HCT116 (cell line): ENCODE measurements at regions not wholly inside any gene's neighbourhood (a gene's known extent, or its start where the extent isn't known, plus 50 kb on each side); places are given as distances from the start of the nearest gene placed in this dataset.

Experiments
- ATAC-seq: fragments of 200-7000 bp; cut with Tn5 transposase; 2 replicates; pipeline ENCODE4 v1.9.1; 2020; ENCODE audit warnings: mild to moderate bottlenecking, moderate library complexity
- BruUV-seq: library from RNA; stranded (reverse); fragments of 400-500 nt; replicated peaks from 2 replicates; lab custom pipeline; 2021; lab: Mats Ljungman, UMichigan
- CTCF ChIA-PET: fragments of 300-600 bp; sonication (Branson Sonifier 250); formaldehyde crosslinking; loops from one replicate; lab custom pipeline; 2021; ENCODE audit warnings: antibody characterized with exemption; lab: Charles Lee
- POLR2A ChIA-PET: fragments of 300-600, 350-600 bp; sonication (Branson Sonifier 250); formaldehyde crosslinking; loops from one replicate; lab custom pipeline; 2021; ENCODE audit warnings: antibody characterized with exemption; lab: Charles Lee
- RAD21 ChIA-PET, 2 experiments: fragments of 300-600 bp; sonication (Branson Sonifier 250); formaldehyde crosslinking; loops; one replicate each; lab custom pipeline; 2023; ENCODE audit warnings: low total read pairs in 2 of 2; ENCODE audit not compliant: uncharacterized antibody in 2 of 2, unreplicated experiment in 2 of 2, low non-redundant PET in 1 of 2; lab: Charles Lee
- DNase-seq: peaks from one replicate; pipeline ENCODE4 v3.0.0-alpha.2; 2010; ENCODE audit warnings: low read depth, low spot score
- H2AFZ ChIP-seq: fragments of 200-600 bp; shearing (Covaris generic), sonication (generic); 2 replicates; pipeline ENCODE4 v1.6.1; 2017; ENCODE audit warnings: low read depth, mixed run types, mixed read lengths, antibody characterized with exemption, low read length; ENCODE audit not compliant: poor library complexity, severe bottlenecking
- H3K27ac ChIP-seq: 2 replicates; pipeline ENCODE4 v1.5.1; 2012; ENCODE audit warnings: low read depth, low read length
- H3K27me3 ChIP-seq: fragments of 200-600 bp; sonication (generic); 2 replicates; pipeline ENCODE4 v1.6.1; 2016; ENCODE audit warnings: mixed run types, low read length, mixed read lengths; ENCODE audit not compliant: insufficient read depth
- H3K36me3 ChIP-seq, 2 experiments: fragments of 200-500 bp in 1 of 2; fragments of 200-600 bp in 1 of 2; sonication (Bioruptor generic) in 1 of 2; sonication (generic) in 1 of 2; 2 replicates each; pipeline versions ENCODE4 v1.5.1 to v1.6.1; 2014 to 2016; ENCODE audit warnings: low read length in 2 of 2, inconsistent platforms in 1 of 2, mixed read lengths in 1 of 2, mixed run types in 1 of 2; ENCODE audit not compliant: insufficient read depth in 2 of 2, control insufficient read depth in 1 of 2
- H3K4me1 ChIP-seq, 2 experiments: fragments of 200-600 bp in 1 of 2; sonication (generic) in 1 of 2; 2 replicates each; pipeline versions ENCODE4 v1.5.1 to v1.6.1; 2012 to 2017; ENCODE audit warnings: low read length in 2 of 2, inconsistent platforms in 1 of 2, mild to moderate bottlenecking in 1 of 2, mixed read lengths in 1 of 2, mixed run types in 1 of 2, moderate library complexity in 1 of 2; ENCODE audit not compliant: insufficient read depth in 2 of 2, control insufficient read depth in 1 of 2
- H3K4me2 ChIP-seq: fragments of 200-600 bp; sonication (generic); 2 replicates; pipeline ENCODE4 v1.6.1; 2017; ENCODE audit warnings: mixed run types, low read length, mixed read lengths
- H3K4me3 ChIP-seq, 2 experiments: fragments of 200-600 bp in 1 of 2; sonication (generic) in 1 of 2; replicated peaks in 1 of 2; 2 replicates each; pipeline ENCODE4 v1.5.1; 2011 to 2016; ENCODE audit warnings: low read length in 2 of 2, control low read depth in 1 of 2, low read depth in 1 of 2, mild to moderate bottlenecking in 1 of 2, mixed read lengths in 1 of 2, mixed run types in 1 of 2
- H3K79me2 ChIP-seq: fragments of 200-600 bp; sonication (generic); 2 replicates; pipeline ENCODE4 v1.6.1; 2017; ENCODE audit warnings: mild to moderate bottlenecking, mixed run types, low read length, moderate library complexity, mixed read lengths; ENCODE audit not compliant: insufficient read depth
- H3K9ac ChIP-seq: fragments of 200-600 bp; sonication (generic); 2 replicates; pipeline ENCODE4 v1.6.1; 2016; ENCODE audit warnings: low read length, mixed read lengths
- H3K9me2 ChIP-seq: fragments of 200-600 bp; sonication (generic), shearing (Covaris generic); 2 replicates; pipeline ENCODE4 v1.6.1; 2017; ENCODE audit warnings: mixed run types, mild to moderate bottlenecking, moderate library complexity; ENCODE audit not compliant: insufficient read depth
- H3K9me3 ChIP-seq, 2 experiments: fragments of 200-500 bp in 1 of 2; fragments of 200-600 bp in 1 of 2; sonication (Bioruptor generic) in 1 of 2; sonication (generic) in 1 of 2; 2 replicates each; pipeline ENCODE4 v1.6.1; 2014 to 2017; ENCODE audit warnings: low read length in 2 of 2, mixed read lengths in 2 of 2, inconsistent platforms in 1 of 2, low read depth in 1 of 2, mild to moderate bottlenecking in 1 of 2, mixed run types in 1 of 2, moderate library complexity in 1 of 2; ENCODE audit not compliant: control insufficient read depth in 1 of 2, insufficient read depth in 1 of 2
- H4K20me1 ChIP-seq: fragments of 200-600 bp; sonication (generic), shearing (Covaris generic); 2 replicates; pipeline ENCODE4 v1.6.1; 2017; ENCODE audit warnings: mixed run types, mild to moderate bottlenecking, moderate library complexity; ENCODE audit not compliant: insufficient read depth
- ATF3 ChIP-seq: IDR thresholded peaks from 2 replicates; pipeline ENCODE4 v1.6.1; 2012
- CBX3 ChIP-seq: IDR thresholded peaks from 2 replicates; pipeline ENCODE4 v1.6.1; 2012; ENCODE audit warnings: low read depth
- CEBPB ChIP-seq: IDR thresholded peaks from 2 replicates; pipeline ENCODE4 v1.6.1; 2012; ENCODE audit warnings: low read depth
- CTCF ChIP-seq, 3 experiments: fragments of 200-600 bp in 1 of 3; sonication (generic) in 1 of 3; IDR thresholded peaks in 2 of 3; conservative IDR thresholded peaks in 1 of 3; 2 replicates each; pipeline ENCODE4 v1.5.1; 2012 to 2017; ENCODE audit warnings: low read depth in 2 of 3, low read length in 2 of 3, antibody characterized with exemption in 1 of 3, borderline replicate concordance in 1 of 3, control low read depth in 1 of 3, mild to moderate bottlenecking in 1 of 3, mixed read lengths in 1 of 3, mixed run types in 1 of 3, moderate library complexity in 1 of 3; ENCODE audit not compliant: insufficient read depth in 1 of 3
- EGR1 ChIP-seq: IDR thresholded peaks from 2 replicates; pipeline ENCODE4 v1.6.1; 2012; ENCODE audit warnings: low read depth
- ELF1 ChIP-seq: IDR thresholded peaks from 2 replicates; pipeline ENCODE4 v1.6.1; 2012; ENCODE audit warnings: low read depth, borderline replicate concordance
- EZH2phosphoT487 ChIP-seq: fragments of 200-600 bp; IDR thresholded peaks from 2 replicates; pipeline ENCODE4 v1.6.1; 2018; ENCODE audit warnings: antibody characterized with exemption, borderline replicate concordance
- FOSL1 ChIP-seq: IDR thresholded peaks from 2 replicates; pipeline ENCODE4 v1.6.1; 2012; ENCODE audit warnings: low read depth
- JUND ChIP-seq: IDR thresholded peaks from 2 replicates; pipeline ENCODE4 v1.6.1; 2012
- MAX ChIP-seq: IDR thresholded peaks from 2 replicates; pipeline ENCODE4 v1.6.1; 2012
- RAD21 ChIP-seq: IDR thresholded peaks from 2 replicates; pipeline ENCODE4 v1.6.1; 2012; ENCODE audit warnings: low read depth, mild to moderate bottlenecking
- REST ChIP-seq: IDR thresholded peaks from 2 replicates; pipeline ENCODE4 v1.6.1; 2012; ENCODE audit warnings: low read depth
- SIN3A ChIP-seq: IDR thresholded peaks from 2 replicates; pipeline ENCODE4 v1.6.1; 2012; ENCODE audit warnings: low read depth
- SP1 ChIP-seq: IDR thresholded peaks from 2 replicates; pipeline ENCODE4 v1.6.1; 2012; ENCODE audit warnings: low read depth
- SRF ChIP-seq: IDR thresholded peaks from 2 replicates; pipeline ENCODE4 v1.6.1; 2012; ENCODE audit warnings: low read depth
- TCF7L2 ChIP-seq: IDR thresholded peaks from 2 replicates; pipeline ENCODE4 v1.7.0; 2011; ENCODE audit warnings: borderline replicate concordance, inconsistent platforms; ENCODE audit not compliant: insufficient read depth, insufficient read length; ENCODE audit errors: extremely low read depth
- YY1 ChIP-seq: IDR thresholded peaks from 2 replicates; pipeline ENCODE4 v1.6.1; 2011; ENCODE audit warnings: low read length, low read depth, moderate library complexity, mild to moderate bottlenecking; ENCODE audit not compliant: insufficient replicate concordance; ENCODE audit errors: extremely low read depth
- ZFX ChIP-seq: fragments of 450-650 bp; IDR thresholded peaks from 2 replicates; pipeline ENCODE4 v1.6.1; 2017
- ZNF274 ChIP-seq: fragments of 200-500 bp; sonication (Bioruptor generic); IDR thresholded peaks from 2 replicates; pipeline ENCODE4 v1.6.1; 2014; ENCODE audit warnings: mild to moderate bottlenecking, low read depth, low read length, inconsistent platforms
- intact Hi-C: fragments of 100-400 bp; cut with micrococcal nuclease; formaldehyde crosslinking; loops from 2 replicates; pipeline ENCODE4 v1.10.0; 2022

- TF ChIP-seq ZNF274 = no peak
- no peak for TF ChIP-seq EZH2phosphoT487
- no peak for TF ChIP-seq SIN3A
- no peak for TF ChIP-seq MAX
- no peak for TF ChIP-seq CTCF (IDR thresholded peaks at IDR 0.05 in 2 of 3, conservative IDR thresholded peaks at IDR 0.05 in 1 of 3; ENCODE audit: borderline replicate concordance in 1 of 3, insufficient read depth in 1 of 3, low read depth in 2 of 3, low read length in 2 of 3)
- no peak for TF ChIP-seq SRF
- no peak for TF ChIP-seq TCF7L2
Measured at GRCh38 chr3:18057471-18058091, 315.1 kb upstream of the TBC1D5 start (continued).

- H3K9me3 ChIP-seq = no peaks in the 10 kb centered on the region
- no peaks in the 10 kb centered on the region for H3K36me3 ChIP-seq
- no peak overlapping the region for H3K9ac ChIP-seq
- RAD21 ChIA-PET = no interaction called here
- ATAC-seq (no peak), DNase-seq (no peak)
- no peaks in the 10 kb centered on the region for H3K4me1 ChIP-seq
- POLR2A ChIA-PET = no interaction called here
- CTCF ChIA-PET = no interaction called here
- no peaks in the 10 kb centered on the region for H3K79me2 ChIP-seq
- no TSS peak for BruUV-seq
- H3K4me2 ChIP-seq = no peak overlapping the region
- no peak overlapping the region for H3K4me3 ChIP-seq
- H3K27me3 ChIP-seq = no peaks in the 10 kb centered on the region
- intact Hi-C loops = no loop called here
- H3K27ac ChIP-seq = no peak overlapping the region
- H3K9me2 ChIP-seq = no peaks in the 10 kb centered on the region
- no peak overlapping the region for H2AFZ ChIP-seq
- TF ChIP-seq SP1 = no peak
- TF ChIP-seq FOSL1 = no peak
- no peak for TF ChIP-seq ATF3
- TF ChIP-seq EZH2phosphoT487 = no peak
- TF ChIP-seq CEBPB = no peak
- TF ChIP-seq YY1 = no peak
- no peak for TF ChIP-seq CBX3
- no peak for TF ChIP-seq EGR1
- TF ChIP-seq JUND = no peak
- TF ChIP-seq SIN3A = no peak
- no peak for TF ChIP-seq ELF1
- TF ChIP-seq REST = no peak
- TF ChIP-seq SRF = no peak
- TF ChIP-seq TCF7L2 = no peak
- no peak for TF ChIP-seq MAX
- no peak for TF ChIP-seq RAD21
- TF ChIP-seq ZFX = no peak
- TF ChIP-seq ZNF274 = no peak
- H4K20me1 ChIP-seq = no peaks in the 10 kb centered on the region
Measured at GRCh38 chr3:18054625-18055024, 312.2 kb upstream of the TBC1D5 start.
